ENCODE measurements at regions not wholly inside any gene's neighbourhood (a gene's known extent, or its start where the extent isn't known, plus 50 kb on each side); places are given as distances from the start of the nearest gene placed in this dataset.
"Not testable (repeated sequence)": the region's sequence is repeated elsewhere in the genome, so short reads cannot be mapped to it uniquely, and the experiment has no call there.

- no peak for DNase-seq (ENCODE audit: low spot score)
Observed at GRCh38 chr5:97480313-97480712, 297.3 kb upstream of the RIOK2 start.

- DNase-seq (ENCODE audit: low spot score), result no peak
Observed at GRCh38 chr5:97488126-97488668, 305.1 kb upstream of the RIOK2 start.

GRCh38 chr5:97489010-97489840, 306.2 kb upstream of the RIOK2 start:
- DNase-seq (ENCODE audit: low spot score), result no peak

GRCh38 chr5:97494465-97494864, 311.4 kb upstream of the RIOK2 start:
- DNase-seq (ENCODE audit: low spot score), result no peak

- no peak for DNase-seq (ENCODE audit: low spot score)
Observed at GRCh38 chr5:97495301-97495700, 312.3 kb upstream of the RIOK2 start.

- no peak for DNase-seq (ENCODE audit: low spot score)
Observed at GRCh38 chr5:97496037-97496436, 313.0 kb upstream of the RIOK2 start.

GRCh38 chr5:97498657-97499056, 315.6 kb upstream of the RIOK2 start:
- no peak for DNase-seq (ENCODE audit: low spot score)

GRCh38 chr5:97499605-97500004, 316.6 kb upstream of the RIOK2 start:
- DNase-seq (ENCODE audit: low spot score), result no peak

- no peak for DNase-seq (ENCODE audit: low spot score)
Observed at GRCh38 chr5:97501286-97501964, 318.4 kb upstream of the RIOK2 start.

- DNase-seq (ENCODE audit: low spot score), result no peak
Observed at GRCh38 chr5:97501965-97502305, 318.9 kb upstream of the RIOK2 start.

- DNase-seq (ENCODE audit: low spot score), result no peak
Observed at GRCh38 chr5:97508864-97509263, 325.8 kb upstream of the RIOK2 start.

- DNase-seq (ENCODE audit: low spot score), result not testable (repeated sequence)
Observed at GRCh38 chr5:97519565-97519964, 336.5 kb upstream of the RIOK2 start.

- not testable (repeated sequence) for DNase-seq (ENCODE audit: low spot score)
Observed at GRCh38 chr5:97523336-97523735, 340.3 kb upstream of the RIOK2 start.

- DNase-seq (ENCODE audit: low spot score), result no peak
Observed at GRCh38 chr5:97525780-97526179, 342.7 kb upstream of the RIOK2 start.

- peak; percentile 57 for DNase-seq (ENCODE audit: low spot score)
Observed at GRCh38 chr5:97528941-97529340, 345.9 kb upstream of the RIOK2 start.

GRCh38 chr5:97529354-97529985, 346.4 kb upstream of the RIOK2 start:
- DNase-seq (ENCODE audit: low spot score), result no peak

- DNase-seq (ENCODE audit: low spot score), result no peak
Observed at GRCh38 chr5:97531549-97531948, 348.5 kb upstream of the RIOK2 start.

- DNase-seq (ENCODE audit: low spot score), result peak; percentile 93
Observed at GRCh38 chr5:97534166-97534565, 351.1 kb upstream of the RIOK2 start.

- DNase-seq (ENCODE audit: low spot score), result no peak
Observed at GRCh38 chr5:97536683-97537082, 353.6 kb upstream of the RIOK2 start.

GRCh38 chr5:97538912-97539311, 355.9 kb upstream of the RIOK2 start:
- DNase-seq (ENCODE audit: low spot score), result no peak

GRCh38 chr5:97541864-97542263, 358.8 kb upstream of the RIOK2 start:
- DNase-seq (ENCODE audit: low spot score), result no peak

GRCh38 chr5:97542469-97542868, 359.4 kb upstream of the RIOK2 start:
- DNase-seq (ENCODE audit: low spot score), result no peak

- no peak for DNase-seq (ENCODE audit: low spot score)
Observed at GRCh38 chr5:97543166-97543565, 360.1 kb upstream of the RIOK2 start.

Data from H4 (cell line).